ENCODE measurements at regions not wholly inside any gene's neighbourhood (a gene's known extent, or its start where the extent isn't known, plus 50 kb on each side); places are given as distances from the start of the nearest gene placed in this dataset.

- no TSS peak for BruUV-seq (replicated peaks)
- H3K27me3 ChIP-seq (ENCODE audit: control insufficient read depth, insufficient read depth, low read length), result no peaks in the 10 kb centered on the region
- H3K4me2 ChIP-seq (ENCODE audit: low read depth, low read length), result no peak overlapping the region
- 0 out of 2 replicates have a peak, but pooled peaks cover 2% of the 10 kb centered on the region for H3K9me1 ChIP-seq (ENCODE audit: insufficient read depth, low read length)
- no peak overlapping the region for H2BK20ac ChIP-seq (ENCODE audit: low read depth, low read length)
- H4K8ac ChIP-seq (ENCODE audit: low read depth in 2 of 2, low read length in 2 of 2), result no peak overlapping the region
- no peak overlapping the region for H2BK15ac ChIP-seq (ENCODE audit: low read depth, low read length)
- no peak overlapping the region for H3K23ac ChIP-seq (ENCODE audit: low read depth, low read length)
- TF ChIP-seq SMC3 (IDR thresholded peaks at IDR 0.05; ENCODE audit: low read depth, low read length) (no peak), RCOR1 (IDR thresholded peaks at IDR 0.05; ENCODE audit: insufficient replicate concordance, low read length) (no peak), NFE2L2 (IDR thresholded peaks at IDR 0.05; ENCODE audit: low read depth, low read length) (no peak), CEBPB (IDR thresholded peaks at IDR 0.05; ENCODE audit: low read depth, low read length) (no peak), MAZ (IDR thresholded peaks at IDR 0.05; ENCODE audit: borderline replicate concordance, low read depth, low read length) (no peak)
- H3K9ac ChIP-seq (ENCODE audit: low read depth, low read length), result no peak overlapping the region
- no peaks in the 10 kb centered on the region for H3K36me3 ChIP-seq (ENCODE audit: control insufficient read depth, insufficient read depth, low read length)
- CTCF ChIA-PET, result no interaction called here
- H3K4me1 ChIP-seq (ENCODE audit: control insufficient read depth, insufficient read depth, low read length), result peaks cover 2% of the 10 kb centered on the region
- POLR2A ChIA-PET (ENCODE audit: unreplicated experiment), result no interaction called here
- intact Hi-C loops (cut with micrococcal nuclease), result no loop called here
- H3K18ac ChIP-seq (ENCODE audit: low read depth, low read length), result no peak overlapping the region
- 100% methylated on average over 1 of the region's 2 CpGs; no CpG with 5 or more reads in 1 of the 2 experiments for WGBS, 2 experiments (ENCODE audit: extremely low coverage in 2 of 2, insufficient read length in 1 of 2)
- DNase-seq (no peak), ATAC-seq (ENCODE audit: low read depth) (no peak)
- no peak overlapping the region for H2BK5ac ChIP-seq (ENCODE audit: low read depth, low read length, poor library complexity, severe bottlenecking)
- no peak overlapping the region for H2AFZ ChIP-seq (replicated peaks; ENCODE audit: low read length, poor library complexity)
- H3K27ac ChIP-seq (ENCODE audit: insufficient read depth, low read length), result no peak overlapping the region
- H4K20me1 ChIP-seq (ENCODE audit: insufficient read depth, low read length), result no peaks in the 10 kb centered on the region
- no peak overlapping the region for H4K91ac ChIP-seq (ENCODE audit: insufficient read depth, low read depth, low read length)
- H3K9me3 ChIP-seq (ENCODE audit: control insufficient read depth, insufficient read depth, low read length), result no peaks in the 10 kb centered on the region
- dilution Hi-C loops (cut with HindIII; ENCODE audit: low sequenced_read_pairs, unreplicated experiment), result no loop called here
- no peak overlapping the region for H2BK120ac ChIP-seq (ENCODE audit: low read depth, low read length)
- H3K56ac ChIP-seq (ENCODE audit: extremely low read depth, insufficient read depth, low read length), result no peak overlapping the region
- no peak overlapping the region for H4K5ac ChIP-seq (ENCODE audit: low read depth, low read length)
- no peak overlapping the region for H2AK9ac ChIP-seq (replicated peaks; ENCODE audit: low read depth, low read length, poor library complexity)
- in situ Hi-C loops (cut with MboI; ENCODE audit: low sequenced_read_pairs), result no loop called here
- no peaks in the 10 kb centered on the region for H3K79me1 ChIP-seq (ENCODE audit: low read depth in 1 of 2, low read length in 2 of 2)
- H3K4ac ChIP-seq (ENCODE audit: low read depth, low read length), result no peak overlapping the region
- H2AK5ac ChIP-seq (ENCODE audit: low read depth, low read length), result no peak overlapping the region
- H3K14ac ChIP-seq (replicated peaks; ENCODE audit: low read depth, low read length), result no peak overlapping the region
- no peak overlapping the region for H3K4me3 ChIP-seq (ENCODE audit: insufficient read depth, low read depth, low read length)
Measured at GRCh38 chr6:22664968-22665367, 95.6 kb downstream of the HDGFL1 start.
